HG02840 (cell line): ENCODE measurements at regions not wholly inside any gene's neighbourhood (a gene's known extent, or its start where the extent isn't known, plus 50 kb on each side); places are given as distances from the start of the nearest gene placed in this dataset.

Experiments
- ATAC-seq: cut with Tn5 transposase; IDR thresholded peaks from one replicate; pipeline ENCODE4 v1.9.1; 2021; ENCODE audit warnings: mild to moderate bottlenecking, moderate library complexity, moderate number of reproducible peaks; ENCODE audit not compliant: unreplicated experiment, low FRiP score

DNA sequence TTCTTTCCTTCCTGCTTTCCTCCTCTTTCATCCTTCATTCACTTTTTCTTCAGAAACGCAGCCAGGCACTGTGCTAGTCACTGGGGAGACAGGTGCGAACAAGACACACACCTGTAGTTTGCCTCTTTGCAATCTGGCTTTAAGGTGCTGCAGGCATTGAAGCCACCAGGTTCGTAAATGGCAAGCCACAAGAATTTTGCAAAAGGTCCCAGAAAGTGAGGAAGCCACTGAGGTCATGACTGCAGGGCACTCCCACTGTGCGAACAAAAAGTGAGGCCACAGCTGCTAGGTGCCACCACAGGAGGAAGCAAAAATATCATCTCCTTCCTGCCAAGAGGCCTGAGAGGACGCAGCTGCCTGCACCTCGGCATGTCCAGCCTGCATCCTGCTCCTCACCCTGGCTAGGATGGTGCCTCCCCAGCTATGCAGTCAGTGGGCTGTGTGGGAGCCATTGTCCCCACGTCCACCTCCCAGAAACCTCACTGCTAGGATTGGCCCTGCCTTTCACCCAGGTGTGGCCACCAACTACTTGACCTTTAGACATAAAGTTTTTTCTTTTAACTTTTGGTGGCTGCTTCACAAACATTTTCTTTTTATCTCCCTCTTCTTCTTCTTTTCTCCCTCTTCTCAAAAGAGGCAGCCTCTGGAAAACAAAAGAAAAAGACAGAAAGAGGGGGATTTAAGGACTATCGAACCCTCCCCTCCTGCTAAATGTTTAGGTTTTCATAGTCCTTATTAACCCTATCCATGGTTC, 230.8 kb downstream of the BCAS1 start:
- ATAC-seq: peak; percentile 46

DNA sequence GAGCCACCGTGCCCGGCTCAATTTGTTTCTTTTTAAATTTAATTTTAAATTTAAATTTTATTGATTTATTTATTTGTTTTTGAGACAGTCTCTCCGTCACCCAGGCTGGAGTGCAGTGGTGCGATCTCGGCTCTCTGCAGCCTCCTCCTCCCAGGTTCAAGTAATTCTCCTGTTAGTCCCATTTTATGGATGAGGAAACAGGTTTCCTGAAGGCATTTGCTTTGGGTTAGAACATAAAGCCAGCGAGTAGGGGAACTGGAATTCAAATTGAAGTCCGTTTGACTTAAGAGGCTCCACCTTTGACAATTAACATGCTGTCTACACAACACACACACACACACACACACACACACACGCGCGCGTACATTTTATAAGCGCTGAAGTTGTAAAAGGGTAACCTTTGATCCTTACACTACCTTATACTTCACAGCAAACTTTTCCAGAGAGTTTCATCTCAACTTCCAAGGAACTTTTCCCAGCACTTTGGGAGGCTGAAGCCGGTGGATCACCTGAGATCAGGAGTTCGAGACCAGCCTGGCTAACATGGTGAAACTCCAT, 232.0 kb downstream of the BCAS1 start:
- ATAC-seq: no peak

- ATAC-seq: no peak
These were observed 233.1 kb downstream of the BCAS1 start for GRCh38 chr20:53837126-53837826.

DNA sequence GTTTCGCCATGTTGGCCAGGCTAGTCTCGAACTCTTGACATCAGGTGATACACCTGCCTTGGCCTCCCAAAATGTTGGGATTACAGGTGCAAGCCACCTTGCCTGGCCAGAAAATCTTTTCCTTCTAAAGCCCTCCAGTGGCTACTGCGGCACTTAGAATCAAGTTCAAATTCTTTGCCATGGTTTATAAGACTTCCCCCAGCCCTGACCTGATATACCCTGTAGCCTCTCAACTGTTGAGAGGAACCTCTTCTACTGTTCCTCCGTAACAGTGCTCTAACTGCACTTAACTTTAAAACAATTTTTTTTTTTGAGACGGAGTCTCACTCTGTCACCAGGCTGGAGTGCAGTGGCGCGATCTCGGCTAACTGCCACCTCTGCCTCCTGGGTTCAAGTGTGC, 235.6 kb downstream of the BCAS1 start:
- ATAC-seq: no peak

GRCh38 chr20:53834062-53834442, 236.3 kb downstream of the BCAS1 start:
- no peak for ATAC-seq

GRCh38 chr20:53833333-53834061, 236.9 kb downstream of the BCAS1 start:
- no peak for ATAC-seq

DNA sequence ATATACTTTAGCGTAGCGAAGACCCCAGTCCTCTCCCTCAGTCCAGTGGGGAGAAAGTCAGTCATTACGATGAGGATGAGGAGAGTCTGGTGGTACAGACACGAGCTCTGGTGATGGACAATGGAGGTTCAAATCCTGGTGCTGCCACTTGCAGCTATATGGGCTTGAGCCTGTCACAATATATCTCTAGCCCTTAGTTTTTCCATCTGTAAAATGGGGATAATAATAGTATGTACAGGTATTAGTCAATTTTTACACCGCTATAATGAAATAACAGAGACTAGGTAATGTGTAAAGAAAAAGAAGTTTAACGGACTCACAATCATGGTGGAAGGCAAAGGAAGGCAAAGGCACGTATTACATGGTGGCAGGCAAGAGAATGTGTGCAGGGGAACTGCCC, 237.9 kb downstream of the BCAS1 start:
- no peak for ATAC-seq

DNA sequence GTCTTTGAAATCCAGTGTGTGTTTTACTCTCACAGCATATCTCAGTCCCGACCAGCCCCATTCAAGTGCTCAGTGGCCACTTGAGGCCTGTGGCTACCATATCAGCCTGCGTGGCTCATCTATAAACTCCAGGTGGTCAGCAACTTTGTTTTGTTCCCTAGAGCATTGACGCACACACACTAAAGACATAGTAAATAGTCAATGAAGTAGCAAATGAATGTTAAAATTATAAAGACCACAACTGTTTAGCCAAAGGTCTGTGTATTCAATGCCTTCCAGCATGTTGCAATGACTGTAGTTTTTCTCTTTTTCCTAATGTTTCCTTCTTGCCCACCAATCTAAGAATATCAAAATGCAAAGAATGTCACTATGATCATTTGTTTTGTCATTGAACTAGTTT, 238.2 kb upstream of the ZNF217 start:
- ATAC-seq: no peak

GRCh38 chr20:53831228-53831627, 237.6 kb upstream of the ZNF217 start:
- no peak for ATAC-seq

DNA sequence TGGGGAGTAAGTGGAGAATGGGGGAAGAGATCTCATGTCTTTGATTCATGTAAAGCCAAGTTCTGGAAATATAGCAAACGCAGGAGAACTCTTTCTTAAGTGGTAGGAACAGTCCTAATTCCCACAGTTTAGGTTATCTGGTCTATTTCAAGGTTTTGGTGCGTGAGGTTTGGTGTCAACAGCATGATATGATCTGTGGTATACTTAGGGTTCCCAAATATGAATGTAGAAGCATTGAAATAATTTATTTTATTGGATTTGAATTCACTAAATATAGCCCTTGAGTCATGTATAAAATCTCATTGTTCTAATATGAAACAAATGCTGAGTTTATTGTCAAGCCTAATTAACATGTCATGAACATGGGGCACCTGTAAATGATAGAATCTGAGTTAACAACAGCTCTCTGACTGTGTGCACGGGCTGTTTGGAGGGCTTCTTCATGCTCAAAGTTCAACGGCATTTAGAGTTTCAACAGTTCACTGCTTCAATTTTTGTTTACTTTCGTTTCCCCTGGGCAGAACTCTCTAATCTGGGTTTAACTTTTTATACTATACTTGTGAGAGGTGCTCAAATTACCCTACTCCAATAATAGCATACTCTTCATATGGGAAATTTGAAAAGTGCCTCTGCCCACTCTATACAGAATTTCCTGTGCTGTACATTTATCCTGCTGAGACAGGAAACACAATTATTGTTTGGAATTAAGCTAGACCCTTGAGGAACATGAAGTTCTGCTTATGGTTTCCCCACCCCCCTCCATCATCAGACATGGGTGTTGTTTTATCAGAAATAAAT, 236.3 kb upstream of the ZNF217 start:
- no peak for ATAC-seq

- ATAC-seq: no peak
These were observed 235.7 kb upstream of the ZNF217 start for GRCh38 chr20:53829255-53829723.

DNA sequence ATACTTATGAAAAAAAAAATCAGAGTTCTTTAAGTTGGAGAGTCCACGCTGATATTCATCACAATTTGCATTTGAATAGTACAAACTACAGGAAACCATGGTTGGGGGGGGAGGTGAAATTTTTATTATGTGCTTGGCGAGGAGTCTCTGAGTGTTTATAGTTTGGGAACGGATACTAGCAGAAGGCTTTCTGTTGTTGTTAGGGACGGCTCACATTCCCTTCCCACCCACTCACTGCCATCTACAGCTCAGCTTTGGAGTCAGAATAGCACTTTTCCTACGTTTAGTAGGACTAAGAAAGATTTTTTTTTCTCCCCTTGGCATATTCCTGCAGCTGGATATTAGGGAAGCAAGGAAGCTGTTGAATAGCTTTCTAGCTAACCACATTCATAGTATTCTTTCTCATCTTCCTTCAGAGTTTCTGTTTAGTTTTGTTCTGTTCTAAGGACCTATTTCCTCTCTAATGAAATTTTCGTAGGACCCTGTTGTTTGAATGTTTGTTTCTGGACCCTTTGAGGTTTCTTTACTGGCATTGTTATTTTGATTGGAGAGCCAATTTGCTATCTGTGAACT, 235.1 kb upstream of the ZNF217 start:
- ATAC-seq: no peak

GRCh38 chr20:53828088-53828681, 234.5 kb upstream of the ZNF217 start:
- ATAC-seq: no peak

DNA sequence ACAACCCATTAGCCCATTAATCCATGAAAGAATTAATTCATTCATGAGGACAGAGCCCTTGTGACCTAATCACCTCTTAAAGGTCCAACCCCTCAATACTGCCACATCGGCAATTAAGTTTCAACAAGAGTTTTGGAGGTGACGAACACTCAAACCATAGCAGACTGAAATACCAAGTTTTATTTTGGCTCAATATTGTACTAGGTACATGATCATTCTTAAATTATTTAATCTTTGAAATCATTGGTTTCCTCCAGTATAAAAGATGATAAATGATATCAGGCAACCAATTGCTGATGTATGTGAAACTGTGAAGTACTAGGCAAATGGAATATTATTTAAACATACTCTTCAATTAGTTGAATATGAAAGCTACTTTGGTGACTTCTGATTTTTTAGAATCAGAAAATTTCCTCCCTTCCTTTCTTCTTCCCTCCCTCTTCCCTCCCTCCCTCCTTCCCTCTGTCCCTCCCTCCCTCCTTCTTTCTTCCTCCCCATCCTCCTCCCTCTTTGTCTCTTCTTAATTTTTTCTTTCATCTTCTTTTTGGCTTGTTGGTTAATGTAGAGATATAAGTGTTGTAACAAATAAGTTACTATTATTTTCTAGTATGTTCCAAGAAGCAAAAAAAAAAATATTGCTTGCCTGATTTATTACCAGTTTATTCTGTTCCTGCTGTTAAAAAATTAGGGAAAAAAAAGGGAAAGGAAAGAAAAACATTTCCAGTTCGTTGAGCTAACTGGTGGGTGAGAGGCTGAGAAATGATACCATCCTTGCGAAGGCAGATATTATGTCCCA, 233.9 kb upstream of the ZNF217 start:
- ATAC-seq: no peak

GRCh38 chr20:53826597-53827291, 233.1 kb upstream of the ZNF217 start:
- ATAC-seq: peak; percentile 63

GRCh38 chr20:53826090-53826489, 232.5 kb upstream of the ZNF217 start:
- ATAC-seq: no peak

DNA sequence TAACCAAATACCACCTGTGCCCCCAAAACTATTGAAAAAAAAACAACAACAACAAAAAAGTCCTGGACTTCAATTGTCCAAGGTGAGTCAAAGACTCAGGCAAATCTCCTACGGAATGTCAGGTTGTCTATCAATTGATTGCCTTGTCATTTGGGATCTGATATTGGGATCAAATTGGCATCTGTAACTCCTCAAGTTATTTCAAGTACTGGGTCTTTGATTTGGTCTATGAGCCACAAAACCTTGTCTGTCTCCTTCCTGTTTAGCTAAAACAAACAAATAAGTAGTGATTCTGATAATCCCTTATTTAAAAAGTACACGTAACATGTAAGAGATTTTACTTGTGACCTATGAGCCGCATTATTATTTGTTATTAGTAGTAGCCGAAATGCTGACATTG, 231.6 kb upstream of the ZNF217 start:
- no peak for ATAC-seq

DNA sequence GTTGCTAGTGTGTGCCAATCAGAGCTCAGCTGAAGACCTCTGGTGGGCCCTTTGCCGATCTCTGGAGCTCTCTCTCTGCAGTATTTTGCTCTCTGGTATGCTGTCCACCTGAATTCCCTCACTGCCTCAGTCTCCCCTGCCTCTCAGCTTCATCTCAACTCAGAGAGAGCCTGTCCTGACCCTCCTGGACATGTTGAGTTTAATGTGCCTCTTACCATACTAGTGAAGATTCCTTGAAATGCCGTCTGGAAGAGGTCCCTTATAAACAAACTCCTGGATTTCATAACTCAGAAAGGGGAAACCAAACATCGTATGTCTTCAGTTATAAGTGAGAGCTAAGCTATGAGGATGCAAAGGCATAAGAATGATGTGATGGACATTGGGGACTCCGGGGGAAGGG, 231.1 kb upstream of the ZNF217 start:
- ATAC-seq: no peak
